ENCODE measurements at regions not wholly inside any gene's neighbourhood (a gene's known extent, or its start where the extent isn't known, plus 50 kb on each side); places are given as distances from the start of the nearest gene placed in this dataset.

GRCh38 chr12:94702696-94703095 lies 52.3 kb upstream of the TMCC3 start:
- DNase-seq (ENCODE audit: low spot score) = no peak
- Mint-ChIP-seq H3K9me3 (no peaks in the 10 kb centered on the region), H3K36me3 (ENCODE audit: low read depth) (no peaks in the 10 kb centered on the region), H3K4me1 (ENCODE audit: low read depth) (no peaks in the 10 kb centered on the region), H3K27ac (no peak overlapping the region), H3K27me3 (ENCODE audit: insufficient read depth) (peaks cover 33% of the 10 kb centered on the region), H3K4me3 (no peak overlapping the region)
- intact Hi-C loops (cut with micrococcal nuclease) = no loop called here

- Mint-ChIP-seq H3K9me3 (no peaks in the 10 kb centered on the region), H3K4me3 (no peak overlapping the region), H3K27me3 (ENCODE audit: insufficient read depth) (peaks cover 31% of the 10 kb centered on the region), H3K4me1 (ENCODE audit: low read depth) (no peaks in the 10 kb centered on the region), H3K36me3 (ENCODE audit: low read depth) (no peaks in the 10 kb centered on the region), H3K27ac (no peak overlapping the region)
- DNase-seq (ENCODE audit: low spot score) = no peak
- intact Hi-C loops (cut with micrococcal nuclease) = no loop called here
These were observed 51.4 kb upstream of the TMCC3 start for GRCh38 chr12:94701711-94702110.

GRCh38 chr12:94700662-94701061 lies 50.3 kb upstream of the TMCC3 start:
- intact Hi-C loops (cut with micrococcal nuclease) = no loop called here
- H3K4me3 Mint-ChIP-seq = no peak overlapping the region
- H3K27ac Mint-ChIP-seq = no peak overlapping the region
- H3K27me3 Mint-ChIP-seq (ENCODE audit: insufficient read depth) = peaks cover 31% of the 10 kb centered on the region
- no peaks in the 10 kb centered on the region for H3K36me3 Mint-ChIP-seq (ENCODE audit: low read depth)
- DNase-seq (ENCODE audit: low spot score) = no peak
- no peaks in the 10 kb centered on the region for H3K4me1 Mint-ChIP-seq (ENCODE audit: low read depth)
- H3K9me3 Mint-ChIP-seq = no peaks in the 10 kb centered on the region

All from activated T-helper 1 cell treated with anti-CD3 and anti-CD28 coated beads, Interleukin-12 subunit alpha, Interleukin-12 subunit beta, Interleukin-2, Interleukin-4 antibody, amounts not matched to agents 30 ng/mL and 10 ng/mL and 1 ng/mL, durations not matched to agents 14 hours and 24 hours and 36 hours (primary cell).